ENCODE measurements at regions not wholly inside any gene's neighbourhood (a gene's known extent, or its start where the extent isn't known, plus 50 kb on each side); places are given as distances from the start of the nearest gene placed in this dataset.
"Not testable (repeated sequence)": the region's sequence is repeated elsewhere in the genome, so short reads cannot be mapped to it uniquely, and the experiment has no call there.

DNA sequence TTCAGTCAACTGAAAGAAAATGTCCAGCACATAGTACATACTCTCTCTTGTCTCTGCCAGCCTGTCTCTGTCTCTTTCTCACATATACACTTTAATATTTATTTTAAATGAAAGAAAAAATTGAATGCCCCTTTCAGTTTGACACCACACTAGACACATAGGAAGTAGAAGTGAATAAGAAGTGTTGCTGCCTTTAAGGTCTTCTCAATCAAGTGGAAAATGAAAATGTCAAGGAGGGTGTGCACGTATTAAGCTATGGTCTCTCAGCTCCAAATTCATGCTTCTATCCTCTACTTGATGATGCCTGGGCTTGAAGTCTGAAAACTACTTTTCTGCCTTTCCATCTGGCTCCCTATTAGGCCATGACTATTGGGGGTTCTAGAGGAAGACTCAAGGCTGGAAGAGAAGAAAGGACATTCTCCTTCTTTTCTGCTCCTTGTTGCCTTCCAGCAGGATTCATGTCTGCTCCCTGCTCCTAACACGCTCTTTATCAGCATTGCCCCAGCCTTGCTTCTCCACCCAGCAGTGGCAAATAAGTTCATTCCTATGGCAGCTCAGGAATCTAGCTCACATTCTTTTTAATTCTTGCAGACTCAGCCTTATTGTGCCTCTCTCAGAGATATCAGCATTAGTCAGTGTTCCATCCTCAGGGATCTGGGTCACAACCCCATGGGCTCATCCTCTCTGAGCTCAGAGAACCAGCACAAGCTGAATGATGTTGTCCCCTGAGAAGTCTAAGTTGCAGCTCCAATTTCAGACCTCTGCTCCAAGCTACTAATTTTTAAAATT is 609.1 kb upstream of the GRM7 start:
- DNase-seq (ENCODE audit: low read depth in 1 of 2, low spot score in 1 of 2): no peak

DNA sequence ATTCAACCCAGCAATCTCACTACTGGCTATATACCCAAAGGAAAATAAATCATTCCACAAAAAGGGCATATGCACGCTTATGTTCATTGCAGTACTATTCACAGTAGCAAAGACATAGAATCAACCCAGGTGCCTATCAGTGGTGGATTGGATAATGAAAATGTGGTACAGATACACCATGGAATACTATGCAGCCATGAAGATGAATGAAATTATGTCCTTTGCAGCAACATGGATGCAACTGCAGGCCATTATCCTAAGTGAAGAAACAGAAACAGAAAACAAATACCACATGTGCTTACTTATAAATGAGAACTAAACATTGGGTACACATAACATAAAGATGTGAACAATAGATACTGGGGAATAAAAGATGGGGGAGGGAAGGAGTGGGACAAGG is 606.4 kb upstream of the GRM7 start:
- DNase-seq (ENCODE audit: low read depth in 1 of 2, low spot score in 1 of 2): no peak

DNA sequence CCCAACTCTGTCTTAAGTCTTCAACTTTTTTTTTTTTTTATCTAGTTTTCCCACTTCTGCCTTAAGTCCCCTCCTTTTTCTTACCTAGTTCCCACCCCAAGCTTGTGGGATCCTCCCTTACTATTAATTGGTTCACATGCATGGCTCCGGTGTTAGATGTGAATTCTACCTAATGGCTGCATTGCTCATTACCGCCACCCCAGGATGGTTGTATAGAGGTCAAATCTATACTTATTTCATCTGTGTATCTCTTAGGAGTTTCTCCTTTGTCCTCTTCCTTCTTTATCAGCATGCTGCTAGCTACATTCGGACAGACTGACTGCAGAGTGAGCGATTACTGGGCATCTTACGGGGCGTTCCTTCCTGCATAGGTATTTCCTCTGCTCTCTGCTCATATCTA is 605.7 kb upstream of the GRM7 start:
- no peak for DNase-seq (ENCODE audit: low read depth in 1 of 2, low spot score in 1 of 2)

DNA sequence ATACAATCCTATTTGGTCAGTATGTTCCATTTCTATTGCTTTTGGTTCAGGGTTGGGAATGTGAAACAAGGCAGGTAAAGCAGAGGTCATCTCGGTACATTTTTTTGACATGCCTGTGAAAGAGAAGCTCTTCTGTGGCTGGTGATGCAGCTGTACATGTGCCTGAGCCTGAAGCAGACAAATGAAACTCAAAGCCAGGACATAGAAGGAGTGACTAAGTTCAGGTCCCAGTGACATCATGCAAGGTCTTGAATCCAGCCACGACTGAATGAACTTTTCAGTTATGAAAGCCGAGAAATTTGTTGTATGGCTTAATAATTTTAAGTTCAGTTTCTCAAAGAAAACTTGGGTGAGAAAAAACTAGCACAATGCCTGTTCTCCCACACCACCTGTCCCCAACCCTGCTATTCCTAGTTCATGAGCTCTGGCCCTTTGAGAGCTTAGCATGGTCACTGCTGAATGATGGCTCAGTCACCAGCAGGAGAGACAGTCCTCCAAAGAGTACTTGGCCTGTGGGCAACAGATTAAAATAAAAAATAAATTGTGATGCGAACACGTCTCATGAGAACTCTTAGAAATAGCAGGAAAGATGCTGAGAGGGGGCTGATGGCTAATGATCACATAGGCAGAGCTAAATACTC is 600.2 kb upstream of the GRM7 start:
- DNase-seq (ENCODE audit: low read depth in 1 of 2, low spot score in 1 of 2): no peak

DNA sequence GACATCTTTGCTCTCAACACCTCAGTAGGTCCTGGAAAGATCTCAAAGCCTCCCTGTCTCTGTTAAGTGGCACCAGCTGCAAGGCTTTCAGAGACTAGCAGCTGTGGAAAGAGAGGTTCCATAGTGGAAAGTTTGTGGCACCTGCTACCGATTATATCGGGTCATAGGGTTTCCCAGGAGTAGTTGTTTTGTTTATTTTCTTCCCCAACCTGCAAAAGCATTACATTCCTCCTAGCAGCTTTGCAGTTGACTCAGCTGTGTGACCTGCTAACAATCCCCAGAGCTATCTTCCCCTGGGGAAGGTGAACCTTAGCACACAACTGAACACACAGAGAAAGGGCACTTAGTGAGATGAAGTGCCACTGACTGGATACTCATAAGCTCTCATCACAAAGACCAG is 598.9 kb upstream of the GRM7 start:
- no peak for DNase-seq (ENCODE audit: low read depth in 1 of 2, low spot score in 1 of 2)

DNA sequence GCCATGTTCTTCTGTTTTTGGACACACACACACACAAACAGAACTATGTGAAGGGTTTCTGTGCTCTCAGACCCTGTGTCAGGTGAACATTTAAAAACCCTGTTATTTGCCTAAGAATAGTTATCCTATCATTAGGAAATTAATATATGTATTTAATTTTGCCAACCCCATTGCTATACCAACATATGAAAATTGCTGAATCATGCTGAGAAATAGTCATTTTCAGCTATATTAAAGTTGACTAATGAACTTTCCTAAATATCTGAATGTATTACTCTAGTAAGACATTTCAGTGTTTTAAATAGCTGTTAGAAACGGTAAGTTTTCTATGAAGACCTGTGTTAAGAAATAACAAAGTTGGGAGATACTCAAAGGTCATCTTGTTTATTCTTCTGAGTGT is 596.9 kb upstream of the GRM7 start:
- DNase-seq (ENCODE audit: low read depth in 1 of 2, low spot score in 1 of 2): no peak

DNA sequence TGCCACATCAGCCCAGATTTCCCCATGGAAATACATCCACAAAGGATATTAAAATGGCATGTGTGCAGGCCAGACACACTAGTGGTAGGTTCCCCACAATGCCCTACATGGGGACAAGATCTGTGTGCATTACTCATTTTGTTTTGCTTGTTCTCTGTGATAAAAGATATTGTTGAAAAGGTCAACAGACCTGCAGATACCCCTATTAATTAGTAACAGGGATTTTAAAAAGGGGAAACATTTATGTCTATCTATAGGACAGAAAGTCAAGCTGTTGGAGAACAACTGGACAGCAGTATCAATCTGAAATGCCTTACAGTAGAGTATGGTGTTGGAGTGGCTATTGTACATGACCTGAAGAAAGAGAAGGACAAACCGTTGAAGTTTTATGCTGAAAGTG is 596.0 kb upstream of the GRM7 start:
- DNase-seq (ENCODE audit: low read depth in 1 of 2, low spot score in 1 of 2): no peak

DNA sequence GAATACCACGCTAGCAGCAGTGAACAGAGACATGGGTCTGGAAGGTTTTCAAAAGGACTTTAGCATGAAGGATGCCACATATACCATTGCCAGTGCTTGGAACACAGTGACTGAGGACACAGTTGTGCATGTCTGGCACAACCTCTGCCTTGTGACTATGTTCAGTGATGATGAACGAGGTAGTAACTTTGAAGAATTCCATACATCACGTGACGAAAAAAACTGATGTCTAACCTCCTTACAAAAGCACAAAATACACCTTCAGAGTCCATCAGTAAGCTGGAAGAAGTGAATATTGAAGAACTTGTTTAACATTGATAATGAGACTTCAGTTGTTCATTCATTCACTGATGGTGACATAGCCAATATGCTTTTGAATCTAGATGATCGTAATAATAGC is 594.8 kb upstream of the GRM7 start:
- DNase-seq (ENCODE audit: low read depth in 1 of 2, low spot score in 1 of 2): no peak

DNA sequence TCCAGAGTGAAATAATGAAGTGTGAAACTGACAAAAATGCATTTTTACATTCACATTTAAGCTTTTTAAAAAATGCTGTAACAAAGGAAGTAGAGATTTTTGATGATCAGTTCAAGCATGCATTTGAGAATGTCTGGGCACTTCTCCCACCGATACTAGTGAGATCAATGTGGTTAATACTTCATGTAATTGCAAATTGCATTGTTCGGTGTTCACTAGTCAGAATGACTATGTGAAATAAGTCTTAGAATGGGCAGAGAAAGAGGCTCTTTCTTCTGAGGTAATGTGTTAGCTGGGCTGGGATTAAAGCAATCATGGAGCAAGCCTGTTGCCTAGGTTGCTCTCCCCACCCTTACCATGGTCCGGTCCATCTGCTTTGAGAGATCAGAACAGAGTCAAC is 587.0 kb upstream of the GRM7 start:
- no peak for DNase-seq (ENCODE audit: low read depth in 1 of 2, low spot score in 1 of 2)

DNA sequence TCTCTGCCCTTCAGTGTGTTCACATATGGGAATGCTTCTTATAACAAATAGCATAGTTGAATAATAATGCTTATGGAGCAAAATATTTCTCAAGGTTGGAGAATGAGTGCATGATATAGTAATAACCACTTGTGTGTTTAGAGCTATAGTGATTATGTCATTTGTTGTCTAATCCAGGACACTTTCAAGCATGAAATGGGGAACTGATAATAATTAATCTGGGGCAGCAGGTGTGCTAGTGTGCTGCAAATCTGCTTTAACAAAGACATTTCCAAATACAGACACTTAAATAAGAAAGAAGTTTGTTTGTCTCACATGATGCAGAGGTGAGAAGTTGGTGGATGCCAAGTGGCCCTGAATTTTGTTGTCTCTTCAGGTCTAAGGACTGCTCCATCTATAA is 579.3 kb upstream of the GRM7 start:
- no peak for DNase-seq (ENCODE audit: low read depth in 1 of 2, low spot score in 1 of 2)

DNA sequence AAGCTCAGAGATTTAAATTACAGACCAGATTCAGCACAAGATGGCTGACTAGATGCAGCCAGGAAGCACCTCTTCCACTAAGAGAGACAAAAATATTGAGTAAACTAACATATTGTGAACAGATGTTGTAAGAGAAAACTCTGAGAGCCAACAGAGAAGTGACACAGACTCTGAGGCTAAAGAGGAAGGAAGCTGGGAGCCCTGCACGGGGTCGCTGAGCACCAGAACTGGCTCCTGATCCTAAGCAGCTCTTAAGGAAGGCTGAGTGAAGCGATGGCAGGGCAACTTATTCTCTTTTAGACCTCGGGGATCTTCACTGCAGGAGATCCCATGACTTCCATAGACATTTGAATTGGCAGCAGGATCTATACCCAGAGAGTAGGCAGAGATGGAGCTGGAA is 578.0 kb upstream of the GRM7 start:
- no peak for DNase-seq (ENCODE audit: low read depth in 1 of 2, low spot score in 1 of 2)

DNA sequence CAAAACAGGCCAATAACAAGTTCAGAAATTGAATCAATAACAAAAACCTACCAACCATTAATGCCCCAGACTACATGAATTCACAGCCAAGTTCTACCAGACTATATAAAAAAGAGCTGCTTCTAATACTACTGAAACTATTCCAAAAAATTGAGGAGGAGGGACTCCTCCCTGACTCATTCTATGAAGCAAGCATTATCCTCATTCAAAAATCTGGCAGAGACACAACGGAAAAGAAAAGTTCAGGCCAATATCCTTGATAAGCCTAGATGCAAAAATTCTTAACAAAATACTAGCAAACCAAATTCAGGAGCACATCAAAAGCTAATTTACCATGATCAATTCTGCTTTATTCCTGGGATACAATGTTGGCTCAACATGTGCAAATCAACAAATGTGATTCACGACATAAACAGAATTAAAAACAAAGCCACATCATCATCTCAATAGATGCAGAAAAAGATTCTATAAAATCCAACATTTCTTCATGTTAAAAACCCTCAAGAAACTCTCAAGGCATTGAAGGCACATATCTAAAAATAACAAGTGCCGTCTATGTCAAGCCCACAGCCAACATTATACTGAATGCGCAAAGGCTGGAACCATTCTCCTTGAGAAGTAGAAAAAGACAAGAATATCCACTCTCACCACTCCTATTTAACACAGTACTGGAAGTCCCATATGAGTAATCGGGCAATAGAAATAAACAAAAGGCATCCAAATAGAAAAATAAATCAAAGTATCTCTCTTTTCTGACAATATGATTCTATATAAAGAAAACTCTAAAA is 573.6 kb upstream of the GRM7 start:
- DNase-seq (ENCODE audit: low read depth in 1 of 2, low spot score in 1 of 2): no peak

DNA sequence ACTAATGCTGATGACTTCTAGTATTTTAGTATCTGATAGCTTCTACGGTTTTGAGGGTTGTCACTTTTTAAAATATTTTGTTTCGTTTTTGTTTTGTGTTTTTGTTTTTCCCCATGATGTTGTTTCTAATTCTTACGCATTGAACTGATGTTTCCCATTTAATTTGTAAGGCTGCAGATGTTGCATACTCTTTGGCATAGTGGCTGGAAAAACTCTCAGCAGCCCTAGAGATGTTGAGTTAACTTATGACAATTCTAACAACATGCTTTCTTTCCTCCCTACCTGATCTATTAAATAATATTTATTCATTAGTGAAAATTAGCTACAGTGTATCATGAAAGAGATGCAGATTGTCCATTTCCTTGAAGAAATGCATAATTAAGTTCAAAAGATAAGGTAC is 559.3 kb upstream of the GRM7 start:
- DNase-seq (ENCODE audit: low read depth in 1 of 2, low spot score in 1 of 2): no peak

DNA sequence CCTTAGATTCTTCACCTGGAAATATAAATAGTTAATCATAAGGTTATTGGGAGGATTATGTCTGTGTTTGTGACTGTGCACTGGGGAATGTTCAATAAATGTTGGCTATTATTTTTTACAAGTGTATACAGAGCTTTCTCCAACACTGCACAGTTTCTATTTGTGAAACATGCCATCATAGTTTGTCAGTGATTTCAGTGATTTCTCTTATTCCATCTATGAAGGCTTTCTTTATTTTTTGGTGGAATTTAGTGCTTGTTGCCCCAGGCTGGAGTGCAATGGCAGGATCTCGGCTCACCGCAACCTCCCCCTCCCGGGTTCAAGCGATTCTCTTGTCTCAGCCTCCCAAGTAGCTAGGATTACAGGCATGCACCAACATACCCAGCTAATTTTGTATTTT is 545.0 kb upstream of the GRM7 start:
- no peak for DNase-seq (ENCODE audit: low read depth in 1 of 2, low spot score in 1 of 2)

DNA sequence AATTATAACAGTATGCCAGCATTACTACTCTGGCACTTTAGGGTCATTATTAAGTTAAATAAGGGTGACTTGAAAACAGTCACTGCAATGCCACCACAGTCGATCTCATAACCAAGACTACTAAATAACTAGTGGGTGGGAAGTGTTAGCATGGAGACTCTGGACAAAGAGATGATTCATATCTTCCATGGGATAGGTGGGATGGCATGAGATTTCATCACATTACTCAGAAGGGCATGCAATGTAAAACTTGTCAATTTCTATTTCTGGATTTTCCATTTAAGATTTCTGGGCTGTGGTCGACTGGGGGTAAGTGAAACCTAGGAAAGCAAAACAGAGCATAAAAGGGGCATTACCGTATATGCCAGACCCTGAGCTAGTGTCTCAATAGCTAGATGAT is 538.9 kb upstream of the GRM7 start:
- no peak for DNase-seq (ENCODE audit: low read depth in 1 of 2, low spot score in 1 of 2)

DNA sequence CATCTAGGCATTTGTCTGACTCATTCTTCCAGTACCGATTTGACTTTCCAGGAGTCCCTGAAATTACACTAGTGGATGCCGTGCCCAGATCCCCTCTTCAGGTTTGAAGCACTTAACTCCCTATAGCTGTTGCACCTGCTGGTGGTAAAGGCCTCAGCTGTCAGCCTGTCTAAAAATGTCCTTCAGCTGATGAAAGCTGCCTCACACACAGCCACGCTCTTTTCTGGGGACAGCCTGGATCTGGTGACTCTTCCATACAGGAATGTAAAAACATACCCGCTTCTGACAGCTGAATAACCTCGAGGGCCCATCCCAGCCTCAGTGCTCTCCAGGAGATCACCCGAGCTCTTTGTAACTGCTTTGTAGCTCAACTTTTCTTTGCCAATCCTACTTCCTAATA is 534.1 kb upstream of the GRM7 start:
- DNase-seq (ENCODE audit: low read depth in 1 of 2, low spot score in 1 of 2): no peak

DNA sequence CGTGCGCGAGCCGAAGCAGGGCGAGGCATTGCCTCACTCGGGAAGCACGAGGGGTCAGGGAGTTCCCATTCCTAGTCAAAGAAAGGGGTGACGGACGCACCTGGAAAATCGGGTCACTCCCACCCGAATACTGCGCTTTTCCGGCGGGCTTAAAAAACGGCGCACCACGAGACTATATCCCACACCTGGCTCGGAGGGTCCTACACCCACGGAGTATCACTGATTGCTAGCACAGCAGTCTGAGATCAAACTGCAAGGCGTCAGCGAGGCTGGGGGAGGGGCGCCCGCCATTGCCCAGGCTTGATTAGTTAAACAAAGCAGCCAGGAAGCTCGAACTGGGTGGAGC is 520.0 kb upstream of the GRM7 start:
- DNase-seq (ENCODE audit: low read depth in 1 of 2, low spot score in 1 of 2): not testable (repeated sequence)

DNA sequence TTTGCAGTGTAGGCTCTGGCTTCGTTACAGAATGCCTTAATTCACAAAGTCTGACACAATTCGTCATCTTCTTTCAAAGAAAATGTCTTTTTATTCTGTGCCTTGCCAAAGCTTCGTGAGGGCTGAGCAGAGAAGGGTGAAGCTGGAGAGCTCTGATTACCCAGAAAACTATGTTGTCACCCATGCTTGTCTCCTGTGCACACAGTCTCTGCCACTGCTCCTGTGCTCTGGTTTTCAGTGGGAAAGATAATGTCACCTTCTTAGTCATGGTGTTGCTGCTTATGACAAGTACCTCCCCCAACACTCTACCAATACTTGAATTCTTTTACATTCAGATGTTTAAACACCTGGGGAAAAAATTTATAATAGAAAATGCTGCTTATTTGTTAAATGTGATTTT is 509.2 kb upstream of the GRM7 start:
- DNase-seq (ENCODE audit: low read depth in 1 of 2, low spot score in 1 of 2): no peak

DNA sequence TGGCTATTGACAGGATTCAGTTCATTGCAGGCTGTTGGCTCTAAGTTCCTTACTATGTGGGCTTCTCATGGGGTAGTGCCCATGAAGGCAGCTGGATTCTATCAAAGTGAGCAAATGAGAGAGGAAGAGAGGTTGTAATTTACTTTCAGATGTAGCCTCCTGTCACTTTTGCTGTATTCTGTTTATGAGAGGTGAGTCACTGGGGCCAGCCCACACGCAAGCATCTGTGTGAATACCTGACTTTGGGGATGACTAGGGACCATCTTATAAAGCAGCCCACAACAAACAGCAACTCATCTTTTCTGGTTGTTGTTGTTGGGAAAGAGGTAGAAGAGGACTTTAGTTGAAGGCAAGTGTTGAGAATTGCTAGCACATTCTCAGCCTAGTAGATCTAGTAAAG is 506.3 kb upstream of the GRM7 start:
- no peak for DNase-seq (ENCODE audit: low read depth in 1 of 2, low spot score in 1 of 2)

DNA sequence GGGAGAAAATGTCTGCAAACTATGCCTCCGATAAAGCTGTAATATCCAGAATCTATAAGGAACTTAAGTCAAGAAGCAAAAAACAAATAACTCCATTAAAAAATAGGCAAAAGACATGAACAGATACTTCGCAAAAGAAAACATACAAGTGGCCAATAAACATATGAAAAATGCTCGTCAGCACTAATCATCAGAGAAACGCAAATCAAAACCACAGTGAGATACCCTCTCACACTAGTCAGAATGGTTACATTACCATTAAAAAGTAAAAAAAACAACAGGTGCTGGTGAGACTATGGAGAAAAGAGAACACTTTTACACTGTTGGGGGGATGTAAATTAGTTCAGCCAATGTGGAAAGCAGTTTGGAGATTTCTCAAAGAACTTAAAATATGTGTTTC is 498.5 kb upstream of the GRM7 start:
- DNase-seq (ENCODE audit: low read depth in 1 of 2, low spot score in 1 of 2): no peak

DNA sequence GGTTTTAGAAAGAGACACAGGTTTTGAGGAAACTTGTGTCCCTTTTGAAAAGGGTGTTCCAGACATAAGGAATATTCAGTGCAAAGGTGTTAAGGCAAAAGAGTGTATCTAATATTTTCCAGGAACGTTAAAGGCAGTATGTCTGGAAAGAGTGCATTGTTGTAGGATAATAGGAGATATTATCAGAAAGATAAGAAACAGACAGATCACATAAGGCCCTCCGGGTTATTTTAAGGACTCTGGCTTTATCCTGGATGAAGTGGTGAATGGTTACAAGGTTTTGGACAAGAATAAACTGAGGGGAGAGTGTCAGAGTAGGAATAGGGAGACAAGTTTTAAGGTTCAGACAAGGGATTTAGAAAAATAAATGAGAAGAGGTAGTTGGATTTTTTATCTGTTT is 493.7 kb upstream of the GRM7 start:
- DNase-seq (ENCODE audit: low read depth in 1 of 2, low spot score in 1 of 2): no peak

DNA sequence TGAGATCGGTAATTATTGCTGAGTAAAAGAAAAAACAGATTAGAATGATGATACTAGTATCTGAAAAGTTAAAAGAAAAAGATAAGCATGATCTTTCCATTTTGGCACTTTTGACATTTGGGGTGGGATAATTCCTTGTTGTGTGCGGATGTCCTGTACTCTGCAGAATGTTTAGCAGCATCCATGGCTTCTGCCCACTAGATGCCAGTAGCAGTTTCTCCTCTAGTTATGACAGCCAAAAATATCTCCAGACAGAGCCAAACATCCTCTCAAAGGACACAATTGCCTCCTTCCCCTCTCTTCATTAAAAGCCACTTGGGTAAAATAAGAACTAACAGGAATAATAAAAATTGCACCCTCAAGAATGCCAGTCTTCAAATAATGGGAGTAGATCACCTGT is 468.8 kb upstream of the GRM7 start:
- DNase-seq (ENCODE audit: low read depth in 1 of 2, low spot score in 1 of 2): no peak

DNA sequence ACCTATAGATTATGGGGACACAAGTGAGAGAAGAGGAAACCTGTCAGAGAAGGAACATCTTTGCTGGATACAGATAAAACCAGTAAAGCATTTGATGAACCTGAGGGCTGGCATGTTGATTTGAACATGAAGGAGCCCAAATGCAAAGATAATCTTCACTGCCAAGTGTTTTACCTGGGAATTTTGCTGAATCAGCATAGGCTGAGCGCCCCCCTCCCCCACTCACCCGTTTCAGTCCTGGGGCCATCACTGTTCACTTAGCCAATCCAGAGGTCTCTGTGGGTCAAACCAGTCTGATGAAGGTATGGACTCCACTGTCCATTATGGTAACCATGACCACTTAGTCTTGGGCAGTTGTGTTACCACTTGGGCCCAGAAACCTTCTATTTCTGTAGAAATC is 466.0 kb upstream of the GRM7 start:
- no peak for DNase-seq (ENCODE audit: low read depth in 1 of 2, low spot score in 1 of 2)

Measured in activated T-helper 1 cell treated with anti-CD3 and anti-CD28 coated beads, Interleukin-2, amount 50 U/mL, for 16 hours (primary cell).